ENCODE measurements at regions not wholly inside any gene's neighbourhood (a gene's known extent, or its start where the extent isn't known, plus 50 kb on each side); places are given as distances from the start of the nearest gene placed in this dataset.

DNA sequence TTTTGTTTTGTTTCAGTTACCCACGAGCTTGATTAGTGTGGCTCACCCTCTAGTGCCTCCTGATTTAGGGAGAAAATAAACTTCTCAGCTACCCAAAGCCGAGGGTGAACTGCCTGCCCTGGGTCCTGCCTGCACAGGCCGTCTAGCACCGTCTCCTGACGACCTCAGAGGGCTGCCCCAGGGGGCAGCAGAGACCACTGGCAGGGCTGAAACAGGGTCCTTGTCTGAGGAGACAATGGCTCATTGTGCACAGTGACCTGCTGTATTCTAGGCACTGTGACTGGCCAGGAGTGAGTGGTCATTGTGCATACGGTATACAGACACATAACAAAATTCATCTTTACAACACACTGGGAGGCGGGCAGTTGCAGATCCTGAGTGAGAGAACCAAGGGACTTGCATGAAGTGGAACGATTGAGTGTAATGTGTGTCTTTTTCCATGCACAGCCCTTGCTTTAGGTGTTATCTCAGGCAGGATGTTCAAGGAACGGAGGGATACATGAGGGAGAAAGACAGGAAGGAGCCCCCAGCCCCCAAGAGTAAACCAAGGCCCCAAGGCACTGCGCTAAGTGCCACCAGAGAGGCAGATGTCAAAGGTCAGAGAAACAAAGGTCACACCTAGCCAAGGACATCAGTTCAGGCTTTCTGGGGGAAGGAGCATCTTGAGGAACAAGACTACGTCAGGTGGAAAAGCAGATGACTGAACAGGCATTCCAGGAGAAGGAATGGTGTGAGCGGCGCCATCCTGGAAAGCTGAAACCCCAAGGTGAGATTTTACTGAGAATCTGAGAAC lies 421.3 kb downstream of the LPIN1 start:
- no peaks in the 10 kb centered on the region for H3K36me3 ChIP-seq (ENCODE audit: control insufficient read depth, insufficient read depth, low read length)
- POLR2A ChIA-PET = no interaction called here
- H3K4me3 ChIP-seq (ENCODE audit: low read depth in 2 of 2, low read length in 2 of 2) = no peak overlapping the region
- H3K4me1 ChIP-seq (ENCODE audit: control insufficient read depth, insufficient read depth, low read length) = peaks cover 6% of the 10 kb centered on the region; the same call in 1 of the 2 replicates
- H3K27ac ChIP-seq (ENCODE audit: low read length) = peak overlapping the region; percentile 31; the same call in 1 of the 2 replicates
- DNase-seq (ENCODE audit: low read depth, low spot score) (no peak), ATAC-seq (0 out of 2 replicates have a peak, but pooled peaks have one; percentile 37)
- intact Hi-C loops (cut with micrococcal nuclease; ENCODE audit: unreplicated experiment) (no loop called here), in situ Hi-C loops (cut with HindIII; ENCODE audit: low pct_unique_long_range_greater_than_20kb, low sequenced_read_pairs) (no loop called here)
- no TSS peak for BruUV-seq (replicated peaks)
- H3K27me3 ChIP-seq (ENCODE audit: control insufficient read depth, insufficient read depth, low read length) = no peaks in the 10 kb centered on the region
- CTCF ChIA-PET = no interaction called here
- H3K9me3 ChIP-seq (ENCODE audit: control insufficient read depth, insufficient read depth, low read depth, low read length) = no peaks in the 10 kb centered on the region
- TF ChIP-seq, protein P1, sequence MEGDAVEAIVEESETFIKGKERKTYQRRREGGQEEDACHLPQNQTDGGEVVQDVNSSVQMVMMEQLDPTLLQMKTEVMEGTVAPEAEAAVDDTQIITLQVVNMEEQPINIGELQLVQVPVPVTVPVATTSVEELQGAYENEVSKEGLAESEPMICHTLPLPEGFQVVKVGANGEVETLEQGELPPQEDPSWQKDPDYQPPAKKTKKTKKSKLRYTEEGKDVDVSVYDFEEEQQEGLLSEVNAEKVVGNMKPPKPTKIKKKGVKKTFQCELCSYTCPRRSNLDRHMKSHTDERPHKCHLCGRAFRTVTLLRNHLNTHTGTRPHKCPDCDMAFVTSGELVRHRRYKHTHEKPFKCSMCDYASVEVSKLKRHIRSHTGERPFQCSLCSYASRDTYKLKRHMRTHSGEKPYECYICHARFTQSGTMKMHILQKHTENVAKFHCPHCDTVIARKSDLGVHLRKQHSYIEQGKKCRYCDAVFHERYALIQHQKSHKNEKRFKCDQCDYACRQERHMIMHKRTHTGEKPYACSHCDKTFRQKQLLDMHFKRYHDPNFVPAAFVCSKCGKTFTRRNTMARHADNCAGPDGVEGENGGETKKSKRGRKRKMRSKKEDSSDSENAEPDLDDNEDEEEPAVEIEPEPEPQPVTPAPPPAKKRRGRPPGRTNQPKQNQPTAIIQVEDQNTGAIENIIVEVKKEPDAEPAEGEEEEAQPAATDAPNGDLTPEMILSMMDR (IDR thresholded peaks at IDR 0.05) = peak; percentile 30
- no peak for TF ChIP-seq TCF7L2 (IDR thresholded peaks at IDR 0.05; ENCODE audit: low read depth, low read length)

DNA sequence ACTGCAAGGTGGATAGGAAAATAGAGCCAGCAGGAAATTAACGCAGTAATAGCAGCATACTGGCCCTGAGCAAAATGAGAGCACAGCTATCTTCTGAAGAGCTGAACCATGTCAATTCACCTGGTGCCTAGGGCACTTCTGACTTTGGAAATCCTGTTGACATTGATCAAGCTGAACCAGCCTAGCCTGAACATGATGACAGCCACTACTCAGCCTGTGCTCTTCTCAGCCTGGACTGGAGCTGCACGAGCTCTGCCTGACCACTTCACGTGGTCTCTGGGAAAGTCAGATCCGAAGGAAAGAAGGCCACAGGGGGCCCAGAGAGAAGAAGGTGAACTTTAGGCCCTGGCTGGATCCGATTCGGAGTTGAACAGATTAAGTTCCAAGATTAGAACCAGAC lies 421.9 kb downstream of the LPIN1 start:
- ChIA-PET CTCF (interaction anchor here (0.6 kb wide), 1 partner anchor 60 kb away, joined by 3 read pairs; no protein-coding TSS in a partner anchor), POLR2A (interaction anchor here (0.6 kb wide), 1 partner anchor 453 kb away, joined by 13 read pairs; no protein-coding TSS in a partner anchor)
- no TSS peak for BruUV-seq (replicated peaks)
- H3K27ac ChIP-seq (ENCODE audit: low read length) = peak overlapping the region; percentile 54
- in situ Hi-C loops (cut with HindIII; ENCODE audit: low pct_unique_long_range_greater_than_20kb, low sequenced_read_pairs) (no loop called here), intact Hi-C loops (cut with micrococcal nuclease; ENCODE audit: unreplicated experiment) (no loop called here)
- no peaks in the 10 kb centered on the region for H3K27me3 ChIP-seq (ENCODE audit: control insufficient read depth, insufficient read depth, low read length)
- TF ChIP-seq POLR2AphosphoS5 (IDR thresholded peaks at IDR 0.05; ENCODE audit: low read depth, low read length) (no peak), TCF7L2 (IDR thresholded peaks at IDR 0.05; ENCODE audit: low read depth, low read length) (no peak), SIN3A (IDR thresholded peaks at IDR 0.05; ENCODE audit: borderline replicate concordance, insufficient read depth, low read depth, low read length) (no peak)
- TF ChIP-seq, protein P2, sequence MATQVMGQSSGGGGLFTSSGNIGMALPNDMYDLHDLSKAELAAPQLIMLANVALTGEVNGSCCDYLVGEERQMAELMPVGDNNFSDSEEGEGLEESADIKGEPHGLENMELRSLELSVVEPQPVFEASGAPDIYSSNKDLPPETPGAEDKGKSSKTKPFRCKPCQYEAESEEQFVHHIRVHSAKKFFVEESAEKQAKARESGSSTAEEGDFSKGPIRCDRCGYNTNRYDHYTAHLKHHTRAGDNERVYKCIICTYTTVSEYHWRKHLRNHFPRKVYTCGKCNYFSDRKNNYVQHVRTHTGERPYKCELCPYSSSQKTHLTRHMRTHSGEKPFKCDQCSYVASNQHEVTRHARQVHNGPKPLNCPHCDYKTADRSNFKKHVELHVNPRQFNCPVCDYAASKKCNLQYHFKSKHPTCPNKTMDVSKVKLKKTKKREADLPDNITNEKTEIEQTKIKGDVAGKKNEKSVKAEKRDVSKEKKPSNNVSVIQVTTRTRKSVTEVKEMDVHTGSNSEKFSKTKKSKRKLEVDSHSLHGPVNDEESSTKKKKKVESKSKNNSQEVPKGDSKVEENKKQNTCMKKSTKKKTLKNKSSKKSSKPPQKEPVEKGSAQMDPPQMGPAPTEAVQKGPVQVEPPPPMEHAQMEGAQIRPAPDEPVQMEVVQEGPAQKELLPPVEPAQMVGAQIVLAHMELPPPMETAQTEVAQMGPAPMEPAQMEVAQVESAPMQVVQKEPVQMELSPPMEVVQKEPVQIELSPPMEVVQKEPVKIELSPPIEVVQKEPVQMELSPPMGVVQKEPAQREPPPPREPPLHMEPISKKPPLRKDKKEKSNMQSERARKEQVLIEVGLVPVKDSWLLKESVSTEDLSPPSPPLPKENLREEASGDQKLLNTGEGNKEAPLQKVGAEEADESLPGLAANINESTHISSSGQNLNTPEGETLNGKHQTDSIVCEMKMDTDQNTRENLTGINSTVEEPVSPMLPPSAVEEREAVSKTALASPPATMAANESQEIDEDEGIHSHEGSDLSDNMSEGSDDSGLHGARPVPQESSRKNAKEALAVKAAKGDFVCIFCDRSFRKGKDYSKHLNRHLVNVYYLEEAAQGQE (IDR thresholded peaks at IDR 0.05; ENCODE audit: insufficient read depth in 1 of 2, low read depth in 2 of 2, low read length in 1 of 2) = no peak
- TF ChIP-seq, protein P1 (IDR thresholded peaks at IDR 0.05) = no peak
- H3K36me3 ChIP-seq (ENCODE audit: control insufficient read depth, insufficient read depth, low read length) = no peaks in the 10 kb centered on the region
- DNase-seq (ENCODE audit: low read depth, low spot score) = no peak
- H3K9me3 ChIP-seq (ENCODE audit: control insufficient read depth, insufficient read depth, low read depth, low read length) = no peaks in the 10 kb centered on the region
- no peak for ATAC-seq
- H3K4me3 ChIP-seq (ENCODE audit: low read depth in 2 of 2, low read length in 2 of 2) = no peak overlapping the region
- peaks cover 6% of the 10 kb centered on the region; the same call in 1 of the 2 replicates for H3K4me1 ChIP-seq (ENCODE audit: control insufficient read depth, insufficient read depth, low read length)

Measured in Panc1 (cell line).